Osteoblast (primary cell): ENCODE measurements at regions not wholly inside any gene's neighbourhood (a gene's known extent, or its start where the extent isn't known, plus 50 kb on each side); places are given as distances from the start of the nearest gene placed in this dataset.
"Not testable (repeated sequence)": the region's sequence is repeated elsewhere in the genome, so short reads cannot be mapped to it uniquely, and the experiment has no call there.

Experiments
- DNase-seq: peaks from one replicate; pipeline ENCODE4 v3.0.0; 2011; ENCODE audit warnings: low spot score, mixed read lengths; ENCODE audit not compliant: insufficient read length; ENCODE audit errors: missing footprints
- H2AFZ ChIP-seq: 2 replicates; pipeline ENCODE4 v1.6.0; 2011; ENCODE audit warnings: mild to moderate bottlenecking, low read length
- H3K27ac ChIP-seq: 2 replicates; pipeline ENCODE4 v1.5.1; 2011; ENCODE audit warnings: mild to moderate bottlenecking, low read depth, low read length, moderate library complexity
- H3K27me3 ChIP-seq: 2 replicates; pipeline ENCODE4 v1.6.0; 2012; ENCODE audit warnings: mild to moderate bottlenecking, control low read depth, inconsistent platforms, low read length, moderate library complexity; ENCODE audit not compliant: insufficient read depth
- H3K36me3 ChIP-seq: 2 replicates; pipeline ENCODE4 v1.5.1; 2011; ENCODE audit warnings: mild to moderate bottlenecking, low read length, control low read depth, moderate library complexity; ENCODE audit not compliant: insufficient read depth
- H3K4me1 ChIP-seq: 2 replicates; pipeline ENCODE4 v1.5.1; 2011; ENCODE audit warnings: mild to moderate bottlenecking, low read length, control low read depth, moderate library complexity; ENCODE audit not compliant: insufficient read depth
- H3K4me2 ChIP-seq: 2 replicates; pipeline ENCODE4 v1.6.0; 2011; ENCODE audit warnings: mild to moderate bottlenecking, low read length; ENCODE audit not compliant: insufficient read depth
- H3K4me3 ChIP-seq: fragments of 200-600 bp; sonication (generic); 3 replicates; pipeline ENCODE4 v1.5.1; 2012; ENCODE audit warnings: mild to moderate bottlenecking, low read length, inconsistent platforms; ENCODE audit not compliant: insufficient read depth
- H3K79me2 ChIP-seq: 2 replicates; pipeline ENCODE4 v1.6.0; 2012; ENCODE audit warnings: mild to moderate bottlenecking, low read length, control low read depth, inconsistent platforms; ENCODE audit not compliant: insufficient read depth
- H3K9me3 ChIP-seq: 2 replicates; pipeline ENCODE4 v1.5.1; 2011; ENCODE audit warnings: low read depth, low read length, control low read depth
- H4K20me1 ChIP-seq: 2 replicates; pipeline ENCODE4 v1.6.0; 2012; ENCODE audit warnings: mild to moderate bottlenecking, low read length, control low read depth; ENCODE audit not compliant: insufficient read depth
- TF ChIP-seq, protein P1 (sequence below): IDR thresholded peaks from 2 replicates; pipeline ENCODE4 v1.5.1; 2011; ENCODE audit warnings: mild to moderate bottlenecking, low read depth, low read length, moderate library complexity; ENCODE audit errors: extremely low read depth

DNA sequence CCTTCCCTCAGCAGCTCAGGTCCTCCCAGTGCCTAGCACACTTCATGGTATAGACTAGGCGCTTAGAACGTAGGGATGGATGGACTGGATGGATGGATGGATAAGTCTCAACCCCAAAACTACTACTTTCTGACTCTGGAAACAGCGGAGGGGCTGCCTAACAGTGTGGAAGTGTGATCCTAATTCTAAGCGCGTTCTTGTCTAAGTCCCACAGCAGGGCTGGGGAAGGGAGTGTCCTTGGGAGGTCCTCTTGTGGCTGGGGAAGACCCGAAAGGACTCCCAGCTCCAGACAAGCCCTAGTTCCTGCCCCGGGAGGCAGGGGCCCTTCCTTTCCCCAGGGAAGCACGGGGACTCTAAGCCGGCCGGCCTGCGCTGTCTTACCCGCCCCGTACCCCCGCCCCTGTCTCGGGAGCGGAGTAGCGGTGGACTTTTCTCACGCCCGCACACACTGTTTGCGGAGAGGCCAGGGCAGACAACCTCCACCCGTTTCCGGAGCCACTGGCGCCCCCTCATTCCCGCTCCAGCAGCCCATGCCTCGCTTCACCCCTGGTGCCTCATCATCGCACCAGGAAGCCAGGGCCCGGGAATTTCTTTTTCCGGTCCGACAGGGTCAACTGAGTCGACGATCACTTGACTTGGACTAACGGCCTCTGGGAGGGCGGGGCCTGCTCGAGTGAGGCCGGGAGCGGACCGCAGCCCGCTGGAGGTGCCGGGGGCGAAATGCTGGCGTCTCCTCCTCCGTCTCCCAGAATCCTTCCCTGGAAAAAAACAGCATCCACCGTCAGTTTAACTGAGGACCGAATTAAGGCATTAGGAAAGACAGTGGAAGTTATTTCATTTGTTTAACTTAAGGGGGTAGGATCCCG, 133.3 kb downstream of the TBC1D2B start:
- TF ChIP-seq, protein P1, sequence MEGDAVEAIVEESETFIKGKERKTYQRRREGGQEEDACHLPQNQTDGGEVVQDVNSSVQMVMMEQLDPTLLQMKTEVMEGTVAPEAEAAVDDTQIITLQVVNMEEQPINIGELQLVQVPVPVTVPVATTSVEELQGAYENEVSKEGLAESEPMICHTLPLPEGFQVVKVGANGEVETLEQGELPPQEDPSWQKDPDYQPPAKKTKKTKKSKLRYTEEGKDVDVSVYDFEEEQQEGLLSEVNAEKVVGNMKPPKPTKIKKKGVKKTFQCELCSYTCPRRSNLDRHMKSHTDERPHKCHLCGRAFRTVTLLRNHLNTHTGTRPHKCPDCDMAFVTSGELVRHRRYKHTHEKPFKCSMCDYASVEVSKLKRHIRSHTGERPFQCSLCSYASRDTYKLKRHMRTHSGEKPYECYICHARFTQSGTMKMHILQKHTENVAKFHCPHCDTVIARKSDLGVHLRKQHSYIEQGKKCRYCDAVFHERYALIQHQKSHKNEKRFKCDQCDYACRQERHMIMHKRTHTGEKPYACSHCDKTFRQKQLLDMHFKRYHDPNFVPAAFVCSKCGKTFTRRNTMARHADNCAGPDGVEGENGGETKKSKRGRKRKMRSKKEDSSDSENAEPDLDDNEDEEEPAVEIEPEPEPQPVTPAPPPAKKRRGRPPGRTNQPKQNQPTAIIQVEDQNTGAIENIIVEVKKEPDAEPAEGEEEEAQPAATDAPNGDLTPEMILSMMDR = no peak
- Histone ChIP-seq H3K4me1 (peaks cover 7% of the 10 kb centered on the region), H3K27me3 (no peaks in the 10 kb centered on the region), H3K9me3 (no peaks in the 10 kb centered on the region), H3K79me2 (no peaks in the 10 kb centered on the region), H3K36me3 (no peaks in the 10 kb centered on the region), H3K4me2 (peak overlapping the region; percentile 81), H3K27ac (no peak overlapping the region), H3K4me3 (peak overlapping the region; percentile 70), H4K20me1 (no peaks in the 10 kb centered on the region), H2AFZ (peak overlapping the region; percentile 95)
- DNase-seq = peak; percentile 95

GRCh38 chr15:77942611-77943211, 134.8 kb downstream of the TBC1D2B start:
- no peaks in the 10 kb centered on the region for H4K20me1 ChIP-seq
- H3K79me2 ChIP-seq = no peaks in the 10 kb centered on the region
- H3K4me3 ChIP-seq = no peak overlapping the region
- no peak overlapping the region for H3K4me2 ChIP-seq
- no peaks in the 10 kb centered on the region for H3K9me3 ChIP-seq
- TF ChIP-seq, protein P1 = no peak
- no peak for DNase-seq
- peaks cover 7% of the 10 kb centered on the region for H3K4me1 ChIP-seq
- H3K27me3 ChIP-seq = no peaks in the 10 kb centered on the region
- H3K27ac ChIP-seq = no peak overlapping the region
- H2AFZ ChIP-seq = no peak overlapping the region
- no peaks in the 10 kb centered on the region for H3K36me3 ChIP-seq

- H3K4me1 ChIP-seq, H3K79me2 ChIP-seq, H3K36me3 ChIP-seq, H3K9me3 ChIP-seq, H3K27ac ChIP-seq, H2AFZ ChIP-seq, H3K27me3 ChIP-seq, H4K20me1 ChIP-seq, H3K4me3 ChIP-seq, DNase-seq, H3K4me2 ChIP-seq: not testable (repeated sequence)
Measured at GRCh38 chr15:77941090-77941827, 136.3 kb downstream of the TBC1D2B start.

DNA sequence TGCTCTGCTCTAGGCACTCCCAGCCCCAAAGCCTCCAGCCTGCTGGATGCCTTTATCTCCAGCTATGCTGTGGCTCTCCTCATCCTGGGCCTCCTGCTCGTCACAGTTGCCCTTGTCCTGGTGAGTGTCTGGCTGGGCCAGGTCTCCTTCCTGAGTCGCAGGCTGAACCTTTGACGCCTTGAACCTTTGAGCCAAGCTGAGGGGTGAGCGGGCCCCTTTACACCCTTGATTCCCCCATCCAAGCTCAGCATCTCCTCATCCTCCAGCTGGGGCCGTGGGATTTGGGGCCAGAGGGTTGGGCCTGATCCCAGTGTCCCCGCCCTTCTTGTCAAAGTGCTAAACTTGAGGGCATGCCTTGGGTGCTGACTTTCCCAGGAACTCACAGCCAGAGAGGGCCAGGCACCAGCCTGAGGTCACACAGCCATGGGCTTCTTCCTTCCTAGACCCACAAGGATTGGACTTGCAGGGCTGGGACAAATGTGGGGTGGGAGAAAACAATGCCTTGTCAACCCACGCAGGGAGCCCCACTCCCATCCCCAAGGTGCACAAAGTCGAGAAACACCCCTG, 137.0 kb downstream of the TBC1D2B start:
- Histone ChIP-seq H3K27me3 (no peaks in the 10 kb centered on the region), H3K9me3 (no peaks in the 10 kb centered on the region), H3K4me3 (no peak overlapping the region), H3K27ac (no peak overlapping the region), H3K79me2 (no peaks in the 10 kb centered on the region), H3K4me2 (no peak overlapping the region), H4K20me1 (no peaks in the 10 kb centered on the region), H3K36me3 (no peaks in the 10 kb centered on the region), H2AFZ (no peak overlapping the region), H3K4me1 (peaks cover 7% of the 10 kb centered on the region)
- DNase-seq = no peak
- TF ChIP-seq, protein P1 = no peak
